GM12891 (cell line): ENCODE measurements at regions not wholly inside any gene's neighbourhood (a gene's known extent, or its start where the extent isn't known, plus 50 kb on each side); places are given as distances from the start of the nearest gene placed in this dataset.
"Not testable (repeated sequence)": the region's sequence is repeated elsewhere in the genome, so short reads cannot be mapped to it uniquely, and the experiment has no call there.

Source experiments
- DNase-seq: peaks from one replicate; pipeline ENCODE4 v3.0.0; 2011; ENCODE audit warnings: low spot score; ENCODE audit not compliant: insufficient read length
- FAIRE-seq: peaks from 2 replicates; lab custom pipeline; 2011; peaks lifted over from hg19 to GRCh38; lab: Jason Lieb, UNC
- PAX5 ChIP-seq: IDR thresholded peaks from 2 replicates; pipeline ENCODE4 v1.6.1; 2011; ENCODE audit warnings: low read length, moderate library complexity, mild to moderate bottlenecking; ENCODE audit not compliant: insufficient read depth, severe bottlenecking
- POLR2A ChIP-seq: IDR thresholded peaks from 2 replicates; pipeline ENCODE4 v1.6.1; 2011; ENCODE audit warnings: low read depth, low read length, control low read depth
- POLR2AphosphoS5 ChIP-seq: IDR thresholded peaks from 2 replicates; pipeline ENCODE4 v1.6.1; 2011; ENCODE audit warnings: low read depth, low read length, control low read depth
- POU2F2 ChIP-seq: IDR thresholded peaks from 2 replicates; pipeline ENCODE4 v1.6.1; 2011; ENCODE audit warnings: low read depth, mild to moderate bottlenecking, control low read depth, low read length, moderate library complexity
- SPI1 ChIP-seq: IDR thresholded peaks from 2 replicates; pipeline ENCODE4 v1.6.1; 2011; ENCODE audit warnings: low read depth, low read length, control low read depth
- TAF1 ChIP-seq: IDR thresholded peaks from 2 replicates; pipeline ENCODE4 v1.6.1; 2011; ENCODE audit warnings: low read depth, low read length, control low read depth

GRCh38 chr18:73552171-73552570 lies 595.5 kb downstream of the FBXO15 start:
- FAIRE-seq (no peak), DNase-seq (no peak)
- no peak for TF ChIP-seq POLR2AphosphoS5
- no peak for TF ChIP-seq TAF1
- no peak for TF ChIP-seq SPI1
- no peak for TF ChIP-seq POU2F2
- no peak for TF ChIP-seq POLR2A
- no peak for TF ChIP-seq PAX5

GRCh38 chr18:73551211-73551610 lies 596.4 kb downstream of the FBXO15 start:
- DNase-seq (no peak), FAIRE-seq (no peak)
- TF ChIP-seq TAF1 (no peak), POU2F2 (no peak), SPI1 (no peak), POLR2A (no peak), POLR2AphosphoS5 (no peak), PAX5 (no peak)

DNA sequence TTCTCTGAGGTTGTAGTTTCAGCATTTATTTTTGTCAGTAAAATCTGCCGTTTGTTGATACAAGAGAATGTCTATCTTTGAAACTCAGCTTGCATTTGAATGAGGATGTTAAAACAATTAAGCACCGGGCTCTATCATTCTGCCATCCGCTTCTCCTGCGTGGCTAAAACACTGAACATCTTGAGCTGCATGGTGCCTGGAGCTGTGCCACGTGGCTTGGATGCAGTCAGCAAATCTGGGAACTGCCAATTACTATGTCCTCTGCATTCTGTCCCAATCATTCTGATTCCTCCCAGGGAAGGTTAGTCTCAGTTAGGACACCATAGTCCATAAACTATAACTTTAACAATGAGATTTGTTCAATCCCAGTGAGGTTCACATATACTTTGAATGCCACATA lies 598.4 kb downstream of the FBXO15 start:
- no peak for FAIRE-seq
- no peak for TF ChIP-seq POLR2AphosphoS5
- no peak for TF ChIP-seq POU2F2
- TF ChIP-seq POLR2A, result no peak
- no peak for TF ChIP-seq PAX5
- TF ChIP-seq TAF1, result no peak
- no peak for TF ChIP-seq SPI1
- no peak for DNase-seq

DNA sequence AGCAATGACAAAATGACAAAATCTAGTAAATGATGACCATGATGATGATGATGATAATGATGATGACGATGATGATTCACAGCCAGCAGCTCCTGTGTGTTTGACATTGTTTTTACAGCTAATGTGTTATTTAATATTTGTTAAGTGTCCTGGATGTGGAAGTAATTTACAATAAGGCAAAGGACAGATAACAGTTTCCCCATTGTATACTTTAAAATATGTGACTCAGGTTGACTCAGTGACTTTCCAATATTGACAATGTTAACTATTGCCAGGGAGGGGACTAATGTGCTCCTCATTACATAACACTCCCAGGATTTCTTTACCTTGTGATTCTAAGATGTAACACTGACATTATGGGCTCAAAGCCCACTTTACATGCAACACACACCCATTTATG lies 602.2 kb downstream of the FBXO15 start:
- FAIRE-seq, result no peak
- no peak for TF ChIP-seq POLR2AphosphoS5
- TF ChIP-seq POU2F2, result no peak
- TF ChIP-seq PAX5, result no peak
- no peak for TF ChIP-seq TAF1
- TF ChIP-seq SPI1, result no peak
- no peak for TF ChIP-seq POLR2A

DNA sequence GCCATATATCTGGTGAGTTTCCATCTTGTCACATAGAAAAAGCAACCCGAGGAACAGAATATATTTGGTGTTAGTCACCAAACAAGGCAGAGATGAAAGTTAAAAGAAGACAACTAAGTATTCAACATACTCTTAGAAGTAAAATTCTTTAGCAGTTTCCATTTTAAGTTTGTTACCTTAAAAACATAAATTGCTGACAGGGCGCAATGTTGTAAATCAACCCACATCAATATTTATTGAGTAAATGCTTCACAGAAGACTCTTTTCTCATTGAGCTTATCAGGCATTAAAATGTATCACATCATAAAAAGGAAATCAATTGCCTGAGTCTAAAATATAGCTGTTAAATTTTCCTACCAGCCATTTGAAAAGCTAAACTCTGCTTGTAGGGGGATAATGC lies 603.0 kb downstream of the FBXO15 start:
- TF ChIP-seq SPI1 (no peak), PAX5 (no peak), TAF1 (no peak), POU2F2 (no peak), POLR2AphosphoS5 (no peak), POLR2A (no peak)

More for the DNA sequence above, 602.2 kb downstream of the FBXO15 start:
- no peak for DNase-seq

DNA sequence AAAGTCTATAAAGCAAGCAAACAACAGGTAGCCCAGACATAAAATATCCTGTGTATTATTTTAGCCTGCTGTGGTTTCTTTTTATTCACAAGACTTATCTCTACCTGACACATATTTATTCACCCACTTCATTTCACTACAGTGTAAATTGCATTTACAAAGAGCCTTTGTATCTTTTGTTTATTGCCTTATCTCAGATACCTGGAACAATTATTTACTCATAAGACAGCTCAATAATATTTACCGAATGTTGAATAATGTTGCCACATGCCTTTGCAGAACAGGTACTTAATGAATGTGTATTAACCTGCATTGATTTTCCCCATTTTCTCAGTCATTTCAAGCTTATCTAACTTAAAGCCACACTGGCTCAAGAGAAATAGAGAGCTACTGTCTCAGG lies 603.6 kb downstream of the FBXO15 start:
- FAIRE-seq (no peak), DNase-seq (no peak)
- no peak for TF ChIP-seq SPI1
- TF ChIP-seq PAX5, result no peak
- no peak for TF ChIP-seq POLR2A
- TF ChIP-seq POU2F2, result no peak
- no peak for TF ChIP-seq TAF1
- TF ChIP-seq POLR2AphosphoS5, result no peak

More for the DNA sequence above, 603.0 kb downstream of the FBXO15 start:
- FAIRE-seq (no peak), DNase-seq (no peak)

DNA sequence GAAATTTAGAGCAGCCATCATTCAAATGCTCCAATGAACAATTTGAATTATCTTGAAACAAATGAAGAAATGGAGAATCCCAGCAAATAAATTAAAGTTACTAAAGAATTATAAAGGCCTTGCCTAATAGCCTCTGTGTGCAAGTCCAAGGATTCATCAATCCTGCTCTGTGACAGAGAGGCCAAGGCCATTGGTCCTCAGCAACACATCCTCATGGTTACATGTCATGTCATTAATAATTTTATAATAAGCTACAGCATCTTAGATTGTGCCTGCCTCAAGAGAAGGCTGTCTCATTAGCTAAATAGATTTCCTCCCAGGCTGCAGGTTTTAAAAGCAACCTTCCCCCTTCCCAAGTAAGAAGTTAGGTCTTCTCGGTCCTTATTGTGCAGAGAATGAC lies 611.6 kb downstream of the FBXO15 start:
- FAIRE-seq (no peak), DNase-seq (no peak)
- TF ChIP-seq TAF1 (no peak), PAX5 (no peak), POLR2A (no peak), POU2F2 (no peak), SPI1 (no peak), POLR2AphosphoS5 (no peak)

- TF ChIP-seq POLR2A (no peak), TAF1 (no peak), POU2F2 (no peak), SPI1 (no peak), PAX5 (no peak), POLR2AphosphoS5 (no peak)
- FAIRE-seq, result no peak
- DNase-seq, result no peak
Observed at GRCh38 chr18:73535189-73535588, 612.4 kb downstream of the FBXO15 start.

DNA sequence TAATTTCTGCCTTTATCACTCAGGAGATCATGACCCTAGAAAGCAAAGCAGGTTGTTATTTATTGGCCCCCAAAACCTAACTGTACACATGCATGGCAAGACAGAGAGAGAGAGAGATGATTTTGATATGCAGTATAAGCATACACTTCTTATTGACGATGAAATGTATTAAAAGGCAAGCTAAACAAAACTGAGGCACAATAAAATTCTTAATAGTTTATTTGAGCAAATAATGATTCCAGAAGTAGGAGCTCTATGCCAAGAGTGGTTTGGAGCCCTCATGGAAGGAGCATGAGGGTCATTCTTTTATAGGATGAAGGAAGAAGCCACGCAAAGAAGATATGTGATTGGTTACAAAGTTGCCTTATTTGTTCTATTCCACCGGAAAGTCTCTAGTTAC lies 616.0 kb downstream of the FBXO15 start:
- no peak for DNase-seq
- TF ChIP-seq TAF1 (no peak), PAX5 (no peak)
- no peak for FAIRE-seq

GRCh38 chr18:73528066-73528465 lies 619.6 kb downstream of the FBXO15 start:
- no peak for FAIRE-seq
- no peak for TF ChIP-seq SPI1
- no peak for TF ChIP-seq POLR2AphosphoS5
- no peak for TF ChIP-seq TAF1
- no peak for TF ChIP-seq PAX5
- TF ChIP-seq POLR2A, result no peak
- TF ChIP-seq POU2F2, result no peak
- no peak for DNase-seq

GRCh38 chr18:73520229-73520628 lies 627.4 kb downstream of the FBXO15 start:
- no peak for DNase-seq
- no peak for TF ChIP-seq SPI1
- TF ChIP-seq POLR2A, result no peak
- TF ChIP-seq TAF1, result no peak
- no peak for TF ChIP-seq PAX5
- no peak for TF ChIP-seq POU2F2
- no peak for TF ChIP-seq POLR2AphosphoS5
- FAIRE-seq, result no peak

- FAIRE-seq, DNase-seq: not testable (repeated sequence)
Observed at GRCh38 chr18:73516056-73516455, 631.6 kb downstream of the FBXO15 start.
